Urothelium cell line (cell line): ENCODE measurements at regions not wholly inside any gene's neighbourhood (a gene's known extent, or its start where the extent isn't known, plus 50 kb on each side); places are given as distances from the start of the nearest gene placed in this dataset.
"Not testable (repeated sequence)": the region's sequence is repeated elsewhere in the genome, so short reads cannot be mapped to it uniquely, and the experiment has no call there.

ENCODE experiments used
- DNase-seq: peaks from one replicate; pipeline ENCODE4 v3.0.0; 2011; ENCODE audit warnings: low spot score, mixed read lengths
- FAIRE-seq: peaks from 2 replicates; lab custom pipeline; 2011; peaks lifted over from hg19 to GRCh38; lab: Jason Lieb, UNC

GRCh38 chr4:112085156-112086035 lies 59.9 kb upstream of the FAM241A start:
- DNase-seq (no peak), FAIRE-seq (no peak)

GRCh38 chr4:112086036-112086434 lies 59.2 kb upstream of the FAM241A start:
- FAIRE-seq, result no peak
- no peak for DNase-seq

- DNase-seq, FAIRE-seq: not testable (repeated sequence)
Measured at GRCh38 chr4:112086661-112087060, 58.6 kb upstream of the FAM241A start.

DNA sequence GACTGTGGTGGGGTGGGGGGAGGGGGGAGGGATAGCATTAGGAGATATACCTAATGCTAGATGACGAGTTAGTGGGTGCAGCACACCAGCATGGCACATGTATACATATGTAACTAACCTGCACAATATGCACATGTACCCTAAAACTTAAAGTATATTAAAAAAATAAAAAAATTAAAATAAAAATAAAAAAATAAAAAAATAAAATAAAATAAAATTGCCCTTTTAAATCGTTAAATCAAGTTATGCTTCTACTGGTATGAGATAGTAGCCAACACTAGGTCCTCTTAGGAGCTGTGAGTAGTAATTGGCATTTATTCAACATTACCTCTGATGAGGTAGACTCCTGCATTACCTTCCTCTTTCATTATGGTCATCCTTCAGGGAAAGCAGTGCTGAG lies 52.9 kb upstream of the FAM241A start:
- DNase-seq, FAIRE-seq: not testable (repeated sequence)

- no peak for DNase-seq
- FAIRE-seq, result no peak
Measured at GRCh38 chr4:112093636-112094202, 51.5 kb upstream of the FAM241A start.

DNA sequence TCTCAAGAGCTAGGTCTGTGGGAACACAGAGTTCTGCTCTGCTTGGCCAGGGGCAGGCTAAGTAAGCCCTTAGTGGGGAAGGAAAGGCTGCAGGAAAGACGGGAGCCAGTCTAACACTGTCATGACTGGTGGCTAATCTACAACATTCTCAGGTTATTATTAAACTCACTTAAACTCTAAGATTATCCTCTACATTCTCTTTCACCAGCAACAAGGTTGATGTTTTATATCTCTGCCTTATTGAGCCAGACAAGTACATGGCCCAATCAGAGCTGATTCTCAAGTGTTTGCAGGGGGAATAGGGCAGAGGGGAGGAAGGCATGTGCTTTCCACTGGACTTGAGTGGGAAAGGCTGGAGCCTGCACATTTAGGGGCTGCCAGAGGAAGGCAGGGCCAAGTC lies 50.9 kb upstream of the FAM241A start:
- no peak for FAIRE-seq

More for the DNA sequence above, 50.9 kb upstream of the FAM241A start:
- DNase-seq, result no peak
